PFSK-1 (cell line): ENCODE measurements at regions not wholly inside any gene's neighbourhood (a gene's known extent, or its start where the extent isn't known, plus 50 kb on each side); places are given as distances from the start of the nearest gene placed in this dataset.

Experiments
- FOXP2 ChIP-seq: optimal IDR thresholded peaks from 2 replicates; pipeline ENCODE3; 2011; ENCODE audit warnings: borderline replicate concordance, control low read depth, inconsistent platforms; ENCODE audit not compliant: insufficient read depth; ENCODE audit errors: extremely low read length, extremely low read depth
- POLR2AphosphoS5 ChIP-seq: IDR thresholded peaks from 2 replicates; pipeline ENCODE4 v1.6.1; 2012; ENCODE audit warnings: low read depth, mild to moderate bottlenecking, control low read depth, low read length, moderate library complexity
- REST ChIP-seq, 2 experiments: IDR thresholded peaks; 2 replicates each; pipeline versions ENCODE4 v1.6.1 to v1.8.0; 2011 to 2012; ENCODE audit warnings: low read depth in 2 of 2, low read length in 2 of 2, control low read depth in 1 of 2, inconsistent platforms in 1 of 2, mild to moderate bottlenecking in 1 of 2, moderate library complexity in 1 of 2; ENCODE audit not compliant: insufficient read depth in 1 of 2
- SIN3A ChIP-seq: IDR thresholded peaks from 2 replicates; pipeline ENCODE4 v1.6.1; 2012; ENCODE audit warnings: mild to moderate bottlenecking, low read length, moderate library complexity, borderline replicate concordance; ENCODE audit not compliant: insufficient read depth
- TAF1 ChIP-seq: IDR thresholded peaks from 2 replicates; pipeline ENCODE4 v1.6.1; 2012; ENCODE audit warnings: low read length, control low read depth, borderline replicate concordance; ENCODE audit not compliant: insufficient read depth

DNA sequence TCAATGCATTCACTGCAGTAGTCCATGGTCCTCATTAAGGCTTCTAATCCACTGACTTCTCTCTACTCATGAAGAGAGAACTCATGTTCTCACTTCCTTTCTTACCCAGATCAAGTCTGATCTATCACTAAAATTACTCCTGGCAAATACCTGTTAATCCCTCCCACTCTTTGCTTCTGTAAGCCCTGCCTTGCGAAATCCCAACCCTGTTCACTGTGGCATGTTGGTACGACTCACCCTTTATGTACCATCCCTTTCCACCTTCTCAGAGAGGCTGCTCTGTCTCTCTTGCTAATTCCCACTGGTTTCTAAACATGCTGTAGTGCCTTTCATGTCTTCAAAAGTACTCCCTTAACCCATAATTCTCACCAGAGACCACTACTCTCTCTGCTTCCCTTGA, 272.2 kb upstream of the ACVR2A start:
- no peak for TF ChIP-seq REST (IDR thresholded peaks at IDR 0.05; ENCODE audit: insufficient read depth in 1 of 2, low read depth in 2 of 2, low read length in 2 of 2)
- no peak for TF ChIP-seq TAF1
- TF ChIP-seq SIN3A: no peak

DNA sequence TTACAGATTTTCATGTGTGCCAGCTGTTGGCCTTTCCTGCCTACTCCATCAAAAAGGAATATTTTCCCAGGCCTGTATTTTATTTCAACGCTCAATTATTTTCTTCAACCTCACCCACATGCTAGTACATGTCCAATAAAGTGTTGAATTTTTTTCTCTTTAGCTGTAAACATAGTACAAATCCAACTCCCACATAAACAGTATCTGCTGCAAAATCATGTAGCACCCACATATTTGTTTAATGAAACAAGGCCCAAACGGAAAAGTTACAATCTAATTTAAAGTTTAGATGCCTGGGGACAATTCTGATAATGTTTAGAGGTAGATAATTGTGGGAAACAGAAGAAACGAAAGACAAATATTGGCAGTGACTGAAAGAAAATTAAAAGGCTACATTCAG, 275.4 kb upstream of the ACVR2A start:
- TF ChIP-seq REST (IDR thresholded peaks at IDR 0.05; ENCODE audit: insufficient read depth in 1 of 2, low read depth in 2 of 2, low read length in 2 of 2): no peak

- no peak for TF ChIP-seq REST (IDR thresholded peaks at IDR 0.05; ENCODE audit: insufficient read depth in 1 of 2, low read depth in 2 of 2, low read length in 2 of 2)
- TF ChIP-seq FOXP2: no peak
- TF ChIP-seq POLR2AphosphoS5: no peak
- TF ChIP-seq SIN3A: no peak
- no peak for TF ChIP-seq TAF1
Observed at GRCh38 chr2:147568109-147568508, 276.7 kb upstream of the ACVR2A start.

- TF ChIP-seq POLR2AphosphoS5 (no peak), TAF1 (no peak), FOXP2 (no peak), REST (IDR thresholded peaks at IDR 0.05; ENCODE audit: insufficient read depth in 1 of 2, low read depth in 2 of 2, low read length in 2 of 2) (no peak), SIN3A (no peak)
Observed at GRCh38 chr2:147567136-147567535, 277.7 kb upstream of the ACVR2A start.

- TF ChIP-seq POLR2AphosphoS5: no peak
- no peak for TF ChIP-seq FOXP2
- TF ChIP-seq REST (IDR thresholded peaks at IDR 0.05; ENCODE audit: insufficient read depth in 1 of 2, low read depth in 2 of 2, low read length in 2 of 2): no peak
- no peak for TF ChIP-seq TAF1
- TF ChIP-seq SIN3A: no peak
Observed at GRCh38 chr2:147560810-147561535, 283.9 kb upstream of the ACVR2A start.
